ENCODE measurements at regions not wholly inside any gene's neighbourhood (a gene's known extent, or its start where the extent isn't known, plus 50 kb on each side); places are given as distances from the start of the nearest gene placed in this dataset.

DNA sequence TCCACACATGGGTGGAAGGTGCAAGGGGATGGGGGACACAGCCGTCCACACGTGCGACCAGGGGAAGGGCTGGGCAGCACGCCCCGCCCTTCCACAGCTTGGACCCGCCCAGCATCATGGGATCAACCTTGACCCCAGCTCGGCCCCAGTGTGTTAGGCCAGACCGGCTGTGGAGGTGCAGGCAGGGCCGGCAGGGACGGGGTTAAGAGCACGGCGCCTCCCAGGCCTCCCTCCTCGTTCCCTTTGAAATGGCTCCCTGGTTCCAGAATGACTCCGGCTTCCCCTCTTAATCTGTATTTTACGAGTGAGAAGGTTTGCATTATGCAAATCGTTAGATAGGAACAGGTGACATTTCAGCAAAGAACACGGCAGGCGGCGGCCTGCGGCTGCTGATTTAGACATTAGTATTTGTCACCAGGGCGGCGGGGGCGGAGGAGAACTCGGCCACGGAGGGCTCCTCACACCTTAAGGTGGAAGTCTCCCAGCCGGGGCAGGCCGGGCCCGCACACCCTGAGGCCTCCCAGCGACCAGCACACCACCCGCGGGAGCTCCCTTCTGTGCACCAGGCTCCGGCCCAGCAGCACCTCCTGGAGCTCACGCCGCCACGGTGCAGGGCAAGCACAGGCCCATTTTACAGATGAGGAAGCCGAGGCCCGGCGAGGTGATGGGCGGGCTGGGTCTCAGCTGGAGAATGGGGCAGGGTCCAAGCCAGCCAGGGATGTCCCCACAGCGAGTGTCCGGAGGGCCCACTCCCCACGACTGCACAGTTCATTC lies 116.1 kb downstream of the FAM53A start:
- TF ChIP-seq CTCF (IDR thresholded peaks at IDR 0.05), result no peak
- TF ChIP-seq EZH2 (IDR thresholded peaks at IDR 0.05; ENCODE audit: borderline replicate concordance, insufficient read depth, low read depth, low read length, poor library complexity, severe bottlenecking), result no peak
